AG04449 (cell line): ENCODE measurements at regions not wholly inside any gene's neighbourhood (a gene's known extent, or its start where the extent isn't known, plus 50 kb on each side); places are given as distances from the start of the nearest gene placed in this dataset.

ENCODE experiments used
- CTCF ChIA-PET: fragments of 350-600 bp; formaldehyde crosslinking; extraction: SDS; loops from one replicate; lab custom pipeline; 2021; ENCODE audit warnings: antibody characterized with exemption; lab: Yijun Ruan, JAX
- POLR2A ChIA-PET: fragments of 400-600, 350-600 bp; formaldehyde crosslinking; extraction: SDS; loops from one replicate; lab custom pipeline; 2020; ENCODE audit warnings: antibody characterized with exemption, inconsistent platforms; lab: Yijun Ruan, JAX
- DNase-seq: peaks from one replicate; pipeline ENCODE4 v3.0.0-alpha.2; 2010; ENCODE audit warnings: low read depth, low spot score
- H3K4me3 ChIP-seq: 2 replicates; pipeline ENCODE4 v1.5.1; 2011; ENCODE audit warnings: low read depth, mild to moderate bottlenecking, control low read depth, low read length
- CTCF ChIP-seq: IDR thresholded peaks from one replicate; pipeline ENCODE4 v1.5.1; 2011; ENCODE audit warnings: mild to moderate bottlenecking, moderate library complexity, low read length, control low read depth, inconsistent platforms; ENCODE audit not compliant: insufficient read depth; ENCODE audit errors: missing control alignments

GRCh38 chr10:78173360-78174015 lies 139.8 kb downstream of the RPS24 start:
- DNase-seq, result no peak
- ChIA-PET POLR2A (interaction anchor here (0.6 kb wide), 1 partner anchor 93 kb away, joined by 7 read pairs; no protein-coding TSS in a partner anchor), CTCF (no interaction called here)
- TF ChIP-seq CTCF, result no peak
- H3K4me3 ChIP-seq, result no peak overlapping the region

- DNase-seq, result no peak
- ChIA-PET CTCF (interaction anchor here (1.5 kb wide), 1 partner anchor 128 kb away, joined by 4 read pairs; no protein-coding TSS in a partner anchor), POLR2A (no interaction called here)
- no peak for TF ChIP-seq CTCF
- no peak overlapping the region for H3K4me3 ChIP-seq
Measured at GRCh38 chr10:78175444-78176015, 141.9 kb downstream of the RPS24 start.

GRCh38 chr10:78176320-78177317 lies 143.0 kb downstream of the RPS24 start:
- ChIA-PET CTCF (no interaction called here), POLR2A (no interaction called here)
- H3K4me3 ChIP-seq, result no peak overlapping the region
- DNase-seq, result no peak
- TF ChIP-seq CTCF, result no peak

- CTCF ChIA-PET, result interaction anchor here (0.9 to 1.7 kb wide), 2 partner anchors 10 to 11 kb away, joined by 3 to 4 read pairs; no protein-coding TSS in a partner anchor
- TF ChIP-seq CTCF, result no peak
Measured at GRCh38 chr10:78177491-78178185, 144.0 kb downstream of the RPS24 start.

GRCh38 chr10:78178397-78178796 lies 144.7 kb downstream of the RPS24 start:
- CTCF ChIA-PET, result interaction anchor here (1.7 kb wide), 1 partner anchor 11 kb away, joined by 4 read pairs; no protein-coding TSS in a partner anchor
- TF ChIP-seq CTCF, result no peak
- no peak overlapping the region for H3K4me3 ChIP-seq
- POLR2A ChIA-PET, result no interaction called here
- DNase-seq, result no peak

More at GRCh38 chr10:78177491-78178185, 144.0 kb downstream of the RPS24 start:
- DNase-seq, result no peak
- POLR2A ChIA-PET, result no interaction called here
- no peak overlapping the region for H3K4me3 ChIP-seq
